HG02981 (cell line): ENCODE measurements at regions not wholly inside any gene's neighbourhood (a gene's known extent, or its start where the extent isn't known, plus 50 kb on each side); places are given as distances from the start of the nearest gene placed in this dataset.
"Not testable (repeated sequence)": the region's sequence is repeated elsewhere in the genome, so short reads cannot be mapped to it uniquely, and the experiment has no call there.

Source experiments
- ATAC-seq: cut with Tn5 transposase; IDR thresholded peaks from one replicate; pipeline ENCODE4 v1.9.1; 2021; ENCODE audit warnings: mild to moderate bottlenecking, moderate library complexity; ENCODE audit not compliant: unreplicated experiment

DNA sequence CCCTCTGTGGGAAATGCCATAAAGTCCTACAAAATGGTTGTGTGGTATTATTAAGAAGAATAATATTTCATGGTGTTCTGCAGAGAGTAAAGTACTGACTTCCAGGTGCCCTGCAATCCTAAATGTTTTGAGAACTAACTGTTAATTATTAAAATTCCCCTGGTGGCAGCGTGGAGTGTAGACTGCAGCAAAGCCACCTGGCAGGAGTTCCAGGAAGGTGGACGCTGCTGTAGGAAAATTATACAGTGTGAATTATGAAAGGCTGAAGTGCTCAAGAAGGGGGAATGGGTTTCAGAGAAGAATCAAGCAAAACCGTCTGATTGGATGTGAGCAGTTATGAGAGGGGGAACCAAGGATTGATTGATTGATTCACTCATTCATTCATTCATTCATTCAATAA is 572.4 kb upstream of the PPP2R3A start:
- ATAC-seq, result no peak

DNA sequence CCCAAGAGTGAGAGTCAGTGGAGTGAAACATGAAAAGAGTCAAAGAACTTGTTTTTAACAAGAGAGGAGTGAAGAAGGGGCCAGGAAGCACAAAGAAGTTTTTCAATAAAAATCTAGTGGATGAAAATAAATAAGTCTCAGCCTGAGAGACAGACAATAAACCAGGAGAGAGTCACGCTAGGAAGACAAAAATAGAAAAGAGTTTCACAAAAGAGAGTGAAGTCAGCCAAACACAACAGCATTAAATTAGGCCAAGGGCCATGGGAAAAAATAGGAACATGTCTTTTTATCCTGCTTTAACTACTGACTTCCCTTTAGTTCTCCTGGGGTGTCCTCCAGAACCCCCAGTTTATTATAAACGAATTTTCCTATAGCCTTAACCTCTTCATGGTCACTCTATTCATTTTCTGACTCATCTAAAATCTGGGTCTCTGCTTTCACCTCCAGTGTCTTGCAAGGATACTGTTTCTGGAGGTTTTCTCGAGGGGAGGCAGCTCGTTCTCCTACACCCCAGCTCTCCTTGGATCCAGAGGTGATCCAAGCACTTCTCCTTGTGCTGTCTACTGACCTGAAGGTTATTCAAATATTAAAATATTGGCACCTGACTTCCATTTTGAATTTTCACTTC is 571.5 kb upstream of the PPP2R3A start:
- no peak for ATAC-seq

DNA sequence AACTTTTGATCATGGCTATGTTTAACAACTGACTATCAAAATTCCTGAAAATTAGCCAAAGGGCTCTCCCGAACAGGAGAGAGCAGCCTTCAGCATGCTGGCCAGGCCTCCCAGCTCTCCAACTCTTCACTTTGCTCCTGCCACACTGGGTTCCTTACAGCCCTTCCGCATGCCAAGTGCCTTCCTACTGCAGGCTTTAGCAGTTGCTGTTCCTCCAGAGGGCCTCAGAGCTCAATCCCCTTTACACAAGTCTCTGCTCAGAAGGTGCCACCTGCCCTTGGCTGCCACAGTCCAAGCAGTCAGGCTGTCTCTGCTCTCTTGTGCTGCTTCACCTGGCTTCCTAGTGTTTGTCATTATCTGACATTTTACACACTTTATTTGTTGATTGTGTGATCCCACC is 553.1 kb upstream of the PPP2R3A start:
- no peak for ATAC-seq

DNA sequence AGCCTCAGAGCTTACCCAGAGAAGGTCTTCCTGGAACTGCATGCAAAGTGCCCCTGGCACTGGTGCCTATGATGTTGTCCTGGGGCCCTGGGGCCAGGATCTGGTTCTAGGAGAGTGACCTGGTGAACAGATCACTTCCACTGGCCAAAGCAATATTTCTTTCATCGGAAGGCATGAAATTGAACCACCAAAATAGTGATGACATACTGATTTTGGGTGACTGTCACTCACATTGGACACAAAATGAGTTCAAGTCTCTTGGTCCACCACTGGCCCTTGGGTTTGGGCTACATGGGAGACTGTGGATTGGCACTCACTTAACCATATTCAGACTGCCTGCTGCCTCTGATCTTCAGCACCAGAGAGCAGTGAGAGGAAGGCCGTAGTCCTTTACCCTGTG is 549.3 kb upstream of the PPP2R3A start:
- ATAC-seq, result no peak

DNA sequence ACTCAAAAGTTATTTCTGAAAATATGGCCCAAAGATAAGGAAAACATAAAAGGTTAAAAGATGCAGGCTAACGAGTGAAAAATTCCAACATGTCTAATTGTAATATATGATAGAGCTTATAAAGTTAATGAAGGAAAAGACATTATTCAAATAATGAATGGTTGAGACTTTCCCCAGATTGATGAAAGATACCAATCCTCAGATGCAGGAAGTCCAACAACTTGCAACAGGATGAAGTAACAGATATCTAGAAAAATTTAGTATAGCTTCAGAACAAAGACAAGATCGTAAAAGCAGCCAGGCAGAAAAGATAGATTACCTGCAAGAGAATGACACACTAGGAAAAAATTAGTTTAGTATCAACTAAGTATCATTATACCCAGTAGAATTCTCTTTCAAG is 546.4 kb upstream of the PPP2R3A start:
- no peak for ATAC-seq

DNA sequence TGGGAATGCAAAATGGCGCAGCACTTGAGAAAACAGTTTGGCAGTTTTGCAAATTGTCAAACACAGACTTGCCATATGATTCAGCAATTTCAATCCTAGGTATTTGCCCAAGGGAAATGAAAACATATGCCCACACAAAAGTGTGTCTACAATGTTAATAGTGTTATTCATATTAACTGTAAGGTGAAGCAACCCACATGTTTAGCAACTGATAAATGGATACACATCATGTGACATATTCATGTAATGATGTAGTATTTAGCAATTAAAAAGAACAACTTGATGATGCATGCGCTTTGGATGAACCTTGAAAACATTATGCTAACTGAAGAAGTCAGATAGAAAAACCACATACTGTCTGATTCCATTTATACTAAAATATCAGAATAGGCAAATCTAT is 539.0 kb upstream of the PPP2R3A start:
- no peak for ATAC-seq

DNA sequence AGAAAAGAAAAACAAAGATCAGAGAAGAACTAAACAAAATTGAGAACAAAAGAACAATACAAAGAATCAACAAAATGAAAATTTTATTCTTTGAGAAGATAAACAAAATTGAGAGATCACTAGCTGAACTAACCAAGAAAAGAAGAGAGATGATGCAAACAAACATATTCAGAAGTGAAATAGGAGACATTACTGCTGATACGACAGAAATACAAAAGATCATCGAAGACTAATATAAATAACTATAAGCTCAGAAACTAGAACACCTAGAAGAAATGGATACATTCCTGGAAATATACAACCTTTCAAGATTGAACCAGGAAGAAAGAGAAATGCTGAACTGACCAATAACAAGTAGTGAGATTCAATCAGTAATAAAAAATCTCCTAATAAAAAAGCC is 533.1 kb upstream of the PPP2R3A start:
- ATAC-seq, result no peak

DNA sequence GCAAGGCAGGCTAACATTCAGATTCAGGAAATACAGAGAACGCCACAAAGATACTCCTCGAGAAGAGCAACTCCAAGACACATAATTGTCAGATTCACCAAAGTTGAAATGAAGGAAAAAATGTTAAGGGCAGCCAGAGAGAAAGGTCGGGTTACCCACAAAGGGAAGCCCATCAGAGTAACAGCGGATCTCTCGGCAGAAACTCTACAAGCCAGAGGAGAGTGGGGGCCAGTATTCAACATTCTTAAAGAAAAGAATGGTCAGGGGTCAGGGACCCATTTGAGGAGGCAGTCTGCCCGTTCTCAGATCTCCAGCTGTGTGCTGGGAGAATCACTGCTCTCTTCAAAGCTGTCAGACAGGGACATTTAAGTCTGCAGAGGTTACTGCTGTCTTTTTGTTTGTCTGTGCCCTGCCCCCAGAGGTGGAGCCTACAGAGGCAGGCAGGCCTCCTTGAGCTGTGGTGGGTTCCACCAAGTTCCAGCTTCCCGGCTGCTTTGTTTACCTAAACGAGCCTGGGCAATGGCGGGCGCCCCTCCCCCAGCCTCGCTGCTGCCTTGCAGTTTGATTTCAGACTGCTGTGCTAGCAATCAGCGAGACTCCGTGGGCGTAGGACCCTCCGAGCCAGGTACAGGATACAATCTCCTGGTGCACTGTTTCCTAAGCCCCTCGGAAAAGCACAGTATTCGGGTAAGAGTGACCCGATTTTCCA is 526.5 kb upstream of the PPP2R3A start:
- not testable (repeated sequence) for ATAC-seq

DNA sequence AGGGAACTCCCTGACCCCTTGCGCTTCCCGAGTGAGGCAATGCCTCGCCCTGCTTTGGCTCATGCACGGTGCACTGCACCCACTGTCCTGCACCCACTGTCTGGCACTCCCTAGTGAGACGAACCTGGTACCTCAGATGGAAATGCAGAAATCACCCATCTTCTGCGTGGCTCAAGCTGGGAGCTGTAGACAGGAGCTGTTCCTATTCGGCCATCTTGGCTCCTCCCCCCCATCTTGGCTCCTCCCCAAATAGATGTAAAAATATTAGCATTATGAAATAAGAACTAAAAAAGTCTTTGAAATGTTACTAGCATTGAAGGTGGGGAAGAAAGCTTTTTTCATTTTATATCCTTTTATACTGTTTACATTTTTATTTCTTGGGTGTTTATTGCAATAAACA is 525.9 kb upstream of the PPP2R3A start:
- not testable (repeated sequence) for ATAC-seq

DNA sequence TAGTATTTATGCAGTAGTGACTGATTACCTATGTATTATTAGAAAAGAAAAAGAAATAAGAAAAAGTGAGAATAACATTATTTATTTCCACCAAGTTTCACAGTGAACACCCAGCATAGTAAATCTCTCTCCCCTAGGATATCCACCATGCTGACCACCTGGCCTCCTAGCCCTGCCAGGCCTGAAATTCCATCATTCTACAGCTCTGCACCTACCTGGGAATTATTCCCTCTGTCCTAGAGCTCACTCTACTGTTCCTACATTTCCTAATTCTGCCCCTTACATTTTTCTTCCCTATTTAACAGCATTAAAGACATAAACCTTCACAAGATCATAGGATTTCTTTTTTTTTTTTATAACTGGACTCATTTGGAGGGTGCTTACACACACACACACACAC is 525.3 kb upstream of the PPP2R3A start:
- ATAC-seq, result no peak

DNA sequence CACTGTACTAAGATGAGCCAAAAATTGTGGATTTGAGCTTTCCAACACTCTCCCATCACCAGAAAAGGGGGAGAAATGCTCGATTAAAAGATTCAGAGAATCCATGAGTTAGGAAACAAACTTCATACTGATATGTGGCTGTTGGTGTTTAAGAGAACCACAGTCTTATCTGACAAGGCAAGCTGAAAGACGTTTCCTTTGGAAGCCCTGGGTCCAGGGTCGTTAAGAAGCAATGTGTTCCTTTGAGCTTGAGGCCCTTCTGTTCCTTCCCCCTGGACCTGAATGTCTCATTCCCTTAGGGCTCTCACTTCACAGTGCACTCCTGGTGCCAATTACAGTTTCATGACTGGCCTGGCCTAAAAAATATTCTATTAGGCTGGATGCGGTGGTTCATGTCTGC is 524.8 kb upstream of the PPP2R3A start:
- no peak for ATAC-seq

DNA sequence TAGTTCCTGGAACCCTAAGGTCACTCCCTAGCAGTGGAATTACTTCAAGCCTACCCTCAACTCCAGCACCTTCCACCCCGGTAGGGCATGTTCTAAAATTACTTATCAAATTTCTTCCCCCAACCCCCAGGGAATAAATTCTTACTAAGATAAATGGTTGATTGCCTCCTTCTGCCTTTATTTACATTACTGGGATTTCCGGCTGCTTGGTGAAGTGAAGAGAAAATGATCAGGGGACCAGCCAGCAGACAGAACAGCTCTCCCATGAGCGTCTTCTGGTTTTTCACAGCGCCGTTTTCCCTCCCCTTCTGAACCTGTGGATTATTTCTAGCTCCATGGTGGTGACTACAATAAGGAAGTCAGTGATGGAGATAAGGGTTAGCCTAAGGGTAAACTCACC is 521.5 kb upstream of the PPP2R3A start:
- no peak for ATAC-seq

DNA sequence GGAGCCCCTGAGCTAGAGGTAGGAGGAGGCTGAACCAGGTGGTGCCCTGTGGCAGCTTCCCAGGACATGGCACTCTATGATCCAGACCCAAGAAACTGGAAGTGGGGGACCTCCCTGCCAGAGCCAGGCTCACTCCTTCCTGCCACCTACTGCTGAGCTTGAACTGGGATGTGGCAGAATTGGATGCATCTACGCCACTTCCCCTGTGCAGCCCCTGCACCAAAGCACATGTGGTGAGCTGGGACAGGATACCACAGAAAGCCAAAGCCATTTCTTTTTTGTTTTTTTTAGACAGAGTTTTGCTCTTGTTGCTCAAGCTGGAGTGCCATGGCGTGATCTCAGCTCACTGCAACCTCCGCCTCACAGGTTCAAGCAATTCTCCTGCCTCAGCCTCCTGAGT is 518.0 kb upstream of the PPP2R3A start:
- ATAC-seq, result no peak

DNA sequence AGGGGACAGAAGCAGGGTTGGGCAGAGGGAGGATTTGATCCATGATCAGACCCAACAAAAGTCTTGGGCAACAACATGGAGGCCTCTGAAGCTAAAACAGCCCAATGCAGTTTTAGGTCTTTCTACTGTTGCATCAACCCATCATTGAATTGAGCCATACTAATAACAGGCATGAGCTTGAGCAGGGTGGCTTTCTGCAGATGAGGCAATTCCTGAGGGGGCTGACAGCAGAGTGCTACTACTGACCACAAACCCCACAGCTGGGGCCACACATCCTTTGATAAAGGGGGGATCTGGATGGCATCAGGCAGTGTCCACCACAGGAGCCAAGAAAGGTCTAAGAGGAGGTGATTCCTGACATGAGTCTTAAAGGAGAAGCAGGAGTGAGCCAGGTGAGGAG is 517.0 kb upstream of the PPP2R3A start:
- no peak for ATAC-seq

DNA sequence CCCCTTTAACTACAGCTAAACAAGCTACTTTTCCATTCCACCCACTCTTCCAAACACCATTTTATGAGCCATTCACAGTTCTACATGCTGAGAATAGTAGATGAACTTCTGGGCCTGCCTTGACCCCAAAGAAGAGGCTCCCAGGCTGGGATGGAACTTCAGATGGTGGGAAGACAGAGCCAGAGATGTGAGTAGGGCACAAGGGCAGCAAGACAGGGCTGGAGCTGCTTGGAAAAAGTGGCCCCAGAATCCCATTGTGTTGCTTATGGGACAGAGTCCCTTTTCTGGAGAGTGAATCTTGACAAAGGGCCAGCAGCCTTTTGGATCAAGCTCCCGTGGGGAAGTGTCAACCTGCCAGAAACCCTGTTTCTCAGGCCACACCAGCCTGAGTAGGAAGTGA is 516.5 kb upstream of the PPP2R3A start:
- no peak for ATAC-seq

DNA sequence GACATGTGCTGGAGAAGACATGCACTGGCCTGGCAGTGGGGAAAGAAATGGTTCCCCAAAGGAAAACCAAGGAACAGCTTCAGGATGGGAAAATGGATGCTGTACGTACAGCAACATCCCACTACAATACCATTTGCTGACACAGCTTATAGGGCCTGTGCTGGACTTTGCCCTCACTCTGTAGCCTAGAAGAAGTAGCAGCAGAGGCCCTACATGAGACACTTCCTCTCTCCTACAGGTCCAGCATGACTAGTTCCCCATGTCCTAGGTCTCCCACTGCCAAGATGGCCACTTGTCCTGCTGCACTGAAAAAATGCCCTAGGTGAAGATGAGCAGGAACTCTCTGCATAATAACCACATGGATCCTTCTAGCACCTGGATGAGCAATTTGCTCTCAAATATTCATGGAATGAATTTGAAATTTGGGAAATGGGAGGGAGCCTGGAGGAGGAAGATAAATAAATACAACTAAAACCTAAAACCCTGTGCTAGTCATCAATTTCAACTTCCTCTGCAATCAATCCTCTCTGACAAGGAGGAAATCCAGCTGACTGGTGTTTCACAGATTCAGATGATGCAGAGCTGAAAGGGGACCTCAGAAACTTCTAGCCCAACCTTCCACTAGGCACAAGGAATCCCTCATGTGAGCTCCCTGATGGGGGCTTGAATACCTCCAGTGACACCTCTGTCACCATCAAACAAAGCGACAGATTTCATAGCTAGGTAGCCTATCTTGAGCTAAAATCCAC is 514.3 kb upstream of the PPP2R3A start:
- ATAC-seq, result no peak

DNA sequence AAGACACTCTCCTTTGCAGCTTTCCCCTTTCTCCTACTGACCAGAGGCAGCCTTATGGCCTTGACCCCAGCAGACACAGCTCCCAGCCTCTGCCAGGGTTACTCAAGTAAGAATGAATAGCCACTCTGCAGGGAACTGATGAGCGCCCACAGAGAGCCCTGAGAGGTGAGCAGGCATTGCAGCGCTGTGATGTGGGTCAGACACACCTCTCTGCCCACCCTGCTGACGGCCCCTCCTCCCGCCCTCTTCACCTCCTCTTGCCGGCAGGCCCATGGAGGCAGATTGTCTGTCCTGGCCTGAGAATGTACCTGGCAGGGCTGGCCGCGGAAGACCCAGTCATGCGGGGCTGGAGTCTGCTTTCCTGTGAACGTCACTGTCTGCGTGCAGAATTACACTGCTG is 512.6 kb upstream of the PPP2R3A start:
- ATAC-seq, result no peak

DNA sequence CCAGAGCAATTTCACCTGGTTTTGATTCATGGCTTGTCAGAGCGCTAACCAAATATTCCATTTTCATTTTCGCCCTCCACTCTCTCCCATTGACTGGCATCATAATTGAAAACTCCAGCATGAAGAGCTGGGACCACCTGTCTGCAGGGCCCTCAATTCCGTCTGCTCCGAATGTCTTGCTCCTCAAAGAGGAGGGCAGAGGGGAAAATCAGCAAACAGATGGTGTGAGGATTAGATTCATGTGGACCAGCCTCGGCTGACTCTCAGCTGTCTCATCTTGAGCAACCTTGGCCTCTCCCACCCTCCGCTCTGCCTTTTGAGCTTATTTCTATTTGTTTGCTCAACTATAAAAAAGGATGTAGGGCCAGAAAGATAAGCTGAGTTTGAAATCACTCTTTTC is 512.2 kb upstream of the PPP2R3A start:
- ATAC-seq, result no peak

DNA sequence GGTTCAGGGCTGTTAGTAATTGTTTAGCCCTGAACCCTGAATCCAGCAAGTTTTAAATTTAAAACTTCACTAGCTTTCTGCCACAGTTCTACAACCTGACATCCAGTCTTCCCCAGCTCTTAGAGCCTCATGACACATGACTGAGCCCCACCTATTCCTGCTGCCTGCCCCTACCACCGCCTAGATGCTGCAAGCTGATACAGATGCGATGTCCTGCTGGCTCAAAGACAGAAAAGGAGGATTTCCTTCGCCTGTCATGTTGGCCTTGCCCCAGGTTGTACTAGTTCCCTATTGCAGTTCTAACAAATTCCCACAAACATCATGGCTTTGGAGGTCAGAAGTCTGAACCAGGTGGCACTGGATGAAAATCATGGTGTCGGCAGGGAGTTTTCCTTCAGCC is 510.6 kb upstream of the PPP2R3A start:
- ATAC-seq, result no peak

DNA sequence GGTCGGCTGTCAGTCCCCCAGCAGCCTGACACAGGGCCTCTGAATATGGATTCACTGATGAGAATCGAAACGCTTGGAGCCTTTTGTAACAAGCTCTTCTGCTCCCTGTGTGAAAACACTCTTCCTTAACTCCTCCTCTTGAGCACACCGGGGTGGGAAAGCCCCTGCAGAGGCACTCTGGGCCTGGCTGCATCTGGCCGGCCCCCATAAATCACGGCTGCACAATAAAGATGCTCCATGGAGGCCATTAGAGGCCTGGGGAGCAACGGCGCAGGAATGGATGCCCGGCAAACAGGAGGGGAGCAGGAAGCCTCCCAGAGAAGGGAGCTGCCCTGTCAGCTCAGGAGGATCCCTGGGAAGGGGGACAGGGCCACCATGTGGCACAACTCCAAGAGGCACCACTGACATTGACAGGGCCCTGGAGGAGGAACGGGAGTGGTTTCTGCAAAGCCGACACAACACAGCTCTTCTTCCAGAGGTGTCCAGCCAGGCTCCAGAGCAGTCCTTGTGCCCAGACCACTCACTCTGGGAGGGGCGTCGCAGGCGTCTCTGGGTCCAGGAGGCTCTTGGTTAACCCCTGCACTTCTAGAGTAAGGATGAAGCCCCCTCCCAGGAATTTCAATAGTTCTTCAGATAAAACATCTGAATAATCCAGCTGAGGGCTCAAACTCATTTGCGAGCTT is 509.3 kb upstream of the PPP2R3A start:
- no peak for ATAC-seq

DNA sequence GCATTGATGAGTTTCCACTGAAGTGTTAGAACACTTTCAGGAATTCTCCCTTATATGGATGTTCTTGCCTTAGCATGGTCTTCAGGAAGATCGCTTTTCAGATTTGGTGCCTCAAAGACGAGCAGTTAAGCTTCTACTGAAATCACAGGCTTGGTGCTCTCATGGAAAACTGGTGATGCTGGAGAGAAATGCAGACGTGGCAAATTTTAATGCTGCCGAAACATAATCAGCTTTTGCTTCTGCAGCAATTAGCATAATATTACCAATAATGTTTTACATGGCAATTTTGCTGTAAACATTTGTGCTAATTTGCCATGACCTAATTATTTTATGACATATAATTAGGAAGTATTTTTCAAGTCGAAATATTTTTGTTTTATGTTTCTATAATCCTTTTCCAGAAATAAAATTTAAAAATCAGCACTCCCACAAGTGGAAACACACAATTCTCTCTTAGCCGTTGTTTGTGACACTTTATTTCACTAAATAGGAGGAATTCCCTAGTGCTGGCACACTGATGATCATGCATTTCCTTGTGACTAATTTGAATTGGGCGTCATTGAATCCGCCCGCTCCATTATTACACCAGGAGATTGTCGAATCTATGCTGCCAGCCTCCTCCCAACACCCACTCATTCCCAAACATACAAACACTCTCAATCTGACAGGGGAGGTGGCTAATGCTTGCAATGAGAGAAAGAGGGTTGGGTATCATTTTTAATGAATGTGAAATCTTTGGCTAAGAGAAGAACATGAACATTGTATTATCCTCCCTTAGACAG is 506.8 kb upstream of the PPP2R3A start:
- no peak for ATAC-seq
